Body of pancreas (tissue), 4 donors: ENCODE measurements at regions not wholly inside any gene's neighbourhood (a gene's known extent, or its start where the extent isn't known, plus 50 kb on each side); places are given as distances from the start of the nearest gene placed in this dataset.

Source experiments
- ATAC-seq: fragments of 150-250 bp; one replicate; pipeline ENCODE4 v1.9.1; 2016
- DNase-seq, 4 donors: peaks; one replicate each; pipeline ENCODE4 v3.0.0-alpha.2; 2019
- H3K27ac ChIP-seq, 4 donors: fragments of 200-600 bp; sonication (generic); 1 replicate in 3 of 4; 2 replicates in 1 of 4; pipeline versions ENCODE4 v1.5.1 to v1.6.1; 2016 to 2019; ENCODE audit warnings: mild to moderate bottlenecking in 1 of 4, mixed read lengths in 1 of 4, moderate library complexity in 1 of 4
- H3K27me3 ChIP-seq, 2 donors: fragments of 200-600 bp; sonication (generic); one replicate each; pipeline ENCODE4 v1.6.0; 2016; ENCODE audit warnings: mild to moderate bottlenecking in 1 of 2
- H3K36me3 ChIP-seq, 2 donors: fragments of 200-600 bp; sonication (generic); replicated peaks in 1 of 2; 2 replicates each; pipeline ENCODE4 v1.5.1; 2016; ENCODE audit warnings: low read depth in 2 of 2; ENCODE audit not compliant: insufficient read depth in 1 of 2
- H3K4me1 ChIP-seq: fragments of 200-600 bp; sonication (generic); one replicate; pipeline ENCODE4 v1.6.0; 2016
- H3K4me3 ChIP-seq, 2 donors: fragments of 200-600 bp; sonication (generic); 1 replicate in 1 of 2; 2 replicates in 1 of 2; pipeline ENCODE4 v1.5.1; 2016 to 2019
- H3K9me3 ChIP-seq, 3 donors: fragments of 200-600 bp; sonication (generic); 1 replicate in 2 of 3; 2 replicates in 1 of 3; pipeline ENCODE4 v1.5.1; 2016
- POLR2A ChIP-seq, 3 donors: fragments of 450-650 bp; IDR thresholded peaks; one replicate each; pipeline ENCODE4 v1.6.1; 2016; ENCODE audit warnings: antibody characterized with exemption in 3 of 3, mild to moderate bottlenecking in 2 of 3
- WGBS, 2 donors: methylation state at CpG; one replicate each; pipeline ENCODE4 v1.1.5; 2017; 5-methylcytosine and 5-hydroxymethylcytosine counted together
- intact Hi-C: fragments of 100-400 bp; cut with DNase I; formaldehyde crosslinking; loops from one replicate; pipeline ENCODE4 v1.15.1; 2023
- TF ChIP-seq, protein P1 (sequence below), 7 experiments: fragments of 450-650 bp in 4 of 7; fragments of 200-600 bp in 3 of 7; sonication (generic) in 3 of 7; IDR thresholded peaks; one replicate each; pipeline ENCODE4 v1.5.1; 2016 to 2019; ENCODE audit warnings: antibody characterized with exemption in 7 of 7

DNA sequence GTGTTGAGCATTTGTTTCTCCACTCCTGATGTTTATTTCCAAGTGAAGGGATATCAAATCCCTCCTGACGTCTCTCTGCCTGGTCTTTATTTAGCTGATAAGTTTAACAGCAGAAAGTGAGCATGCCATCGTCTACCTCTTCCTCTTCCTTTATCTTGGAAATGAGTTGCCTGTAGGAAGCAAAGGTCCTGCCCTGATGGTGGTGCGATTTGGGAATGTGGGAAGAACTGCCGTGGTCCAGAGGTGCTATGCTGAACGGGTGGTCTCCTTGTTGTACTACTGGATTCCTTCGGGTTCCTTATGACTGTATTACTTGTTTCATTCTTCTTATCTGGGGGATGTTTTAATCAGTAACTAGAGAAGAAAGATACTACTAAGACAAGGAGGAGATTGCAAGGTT lies 217.5 kb downstream of the PMAIP1 start:
- no peaks in the 10 kb centered on the region for H3K9me3 ChIP-seq
- no peak overlapping the region for H3K4me3 ChIP-seq
- no peaks in the 10 kb centered on the region for H3K4me1 ChIP-seq
- no peaks in the 10 kb centered on the region for H3K27me3 ChIP-seq
- H3K36me3 ChIP-seq: no peaks in the 10 kb centered on the region
- ATAC-seq (no peak), DNase-seq (no peak)
- TF ChIP-seq, protein P1, sequence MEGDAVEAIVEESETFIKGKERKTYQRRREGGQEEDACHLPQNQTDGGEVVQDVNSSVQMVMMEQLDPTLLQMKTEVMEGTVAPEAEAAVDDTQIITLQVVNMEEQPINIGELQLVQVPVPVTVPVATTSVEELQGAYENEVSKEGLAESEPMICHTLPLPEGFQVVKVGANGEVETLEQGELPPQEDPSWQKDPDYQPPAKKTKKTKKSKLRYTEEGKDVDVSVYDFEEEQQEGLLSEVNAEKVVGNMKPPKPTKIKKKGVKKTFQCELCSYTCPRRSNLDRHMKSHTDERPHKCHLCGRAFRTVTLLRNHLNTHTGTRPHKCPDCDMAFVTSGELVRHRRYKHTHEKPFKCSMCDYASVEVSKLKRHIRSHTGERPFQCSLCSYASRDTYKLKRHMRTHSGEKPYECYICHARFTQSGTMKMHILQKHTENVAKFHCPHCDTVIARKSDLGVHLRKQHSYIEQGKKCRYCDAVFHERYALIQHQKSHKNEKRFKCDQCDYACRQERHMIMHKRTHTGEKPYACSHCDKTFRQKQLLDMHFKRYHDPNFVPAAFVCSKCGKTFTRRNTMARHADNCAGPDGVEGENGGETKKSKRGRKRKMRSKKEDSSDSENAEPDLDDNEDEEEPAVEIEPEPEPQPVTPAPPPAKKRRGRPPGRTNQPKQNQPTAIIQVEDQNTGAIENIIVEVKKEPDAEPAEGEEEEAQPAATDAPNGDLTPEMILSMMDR (IDR thresholded peaks at IDR 0.05): no peak
- TF ChIP-seq POLR2A (IDR thresholded peaks at IDR 0.05): no peak
- intact Hi-C loops: no loop called here
- WGBS, 2 donors: 23 to 48% methylated on average over 6 of the region's 6 CpGs
- H3K27ac ChIP-seq: no peak overlapping the region

DNA sequence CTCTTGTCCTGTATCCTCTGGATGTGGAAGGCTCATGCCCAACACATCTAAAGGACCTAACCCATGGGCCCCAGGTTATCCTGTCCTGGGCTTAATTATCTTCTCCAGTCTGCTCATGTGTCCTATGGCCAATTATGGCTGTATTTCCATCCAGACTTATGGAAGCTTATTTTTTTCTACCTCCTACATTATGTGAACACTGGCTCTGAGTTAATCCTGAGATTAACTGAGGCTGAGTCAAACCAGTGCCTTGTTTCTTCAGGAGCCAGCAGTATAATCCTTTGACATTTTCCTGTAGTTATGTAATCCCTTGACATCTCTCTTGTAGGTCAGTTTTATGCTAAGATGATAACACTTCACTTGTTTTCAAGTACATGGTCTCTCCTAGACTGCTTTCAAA lies 213.6 kb downstream of the PMAIP1 start:
- no peak for TF ChIP-seq POLR2A (IDR thresholded peaks at IDR 0.05)
- TF ChIP-seq, protein P1 (IDR thresholded peaks at IDR 0.05): no peak
- ATAC-seq: no peak
- DNase-seq: no peak
- intact Hi-C loops: no loop called here
- no peaks in the 10 kb centered on the region for H3K36me3 ChIP-seq
- H3K27ac ChIP-seq: no peak overlapping the region
- no peaks in the 10 kb centered on the region for H3K27me3 ChIP-seq
- no peak overlapping the region for H3K4me3 ChIP-seq
- no peaks in the 10 kb centered on the region for H3K9me3 ChIP-seq
- H3K4me1 ChIP-seq: no peaks in the 10 kb centered on the region

DNA sequence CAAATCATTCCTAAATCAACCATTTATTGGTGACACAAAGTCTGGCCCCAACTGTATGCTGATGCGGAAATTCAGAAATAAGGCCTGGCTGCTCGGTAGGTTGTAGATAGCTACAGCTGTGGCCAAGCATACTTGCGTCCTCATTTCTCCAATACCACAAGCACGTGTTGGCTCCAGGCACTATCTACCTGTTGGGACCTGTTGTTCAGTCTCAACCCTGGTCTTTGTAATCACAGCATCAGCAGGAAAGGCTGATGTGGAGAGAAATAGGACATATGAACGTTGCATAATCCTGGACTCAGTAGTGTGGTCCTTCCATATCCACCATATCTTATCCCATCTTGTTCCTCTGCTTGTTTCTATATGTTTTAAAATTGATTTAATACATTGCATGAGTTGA lies 212.6 kb downstream of the PMAIP1 start:
- Histone ChIP-seq H3K27me3 (no peaks in the 10 kb centered on the region), H3K9me3 (no peaks in the 10 kb centered on the region), H3K4me3 (no peak overlapping the region), H3K27ac (no peak overlapping the region), H3K36me3 (no peaks in the 10 kb centered on the region), H3K4me1 (no peaks in the 10 kb centered on the region)
- intact Hi-C loops: no loop called here
- TF ChIP-seq, protein P1 (IDR thresholded peaks at IDR 0.05): no peak
- TF ChIP-seq POLR2A (IDR thresholded peaks at IDR 0.05): no peak
- 71 to 85% methylated on average over 5 of the region's 5 CpGs for WGBS, 2 donors
- ATAC-seq (no peak), DNase-seq (no peak)

DNA sequence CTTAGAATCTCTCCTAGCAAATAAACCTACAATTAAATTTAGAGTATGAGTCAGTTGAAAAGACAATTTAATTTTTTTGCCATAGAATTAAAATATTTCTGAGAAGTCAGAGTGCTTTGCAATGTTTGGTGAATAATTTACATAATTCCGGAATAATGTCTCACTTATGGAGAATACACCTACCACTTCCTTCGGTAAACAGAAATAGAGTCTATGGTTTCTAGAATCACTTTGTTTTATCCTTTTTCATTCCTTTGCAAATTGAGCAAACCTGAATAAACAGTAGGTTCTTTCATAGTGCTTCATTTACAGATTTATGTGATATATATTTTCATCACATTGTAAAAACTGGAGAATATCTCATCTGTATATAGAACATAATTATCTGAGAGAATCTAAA lies 211.7 kb downstream of the PMAIP1 start:
- H3K27me3 ChIP-seq: no peaks in the 10 kb centered on the region
- ATAC-seq: no peak
- H3K4me3 ChIP-seq: no peak overlapping the region
- no peaks in the 10 kb centered on the region for H3K4me1 ChIP-seq
- no peak for DNase-seq
- H3K27ac ChIP-seq: no peak overlapping the region
- WGBS, 2 donors: 86 to 92% methylated on average over 2 of the region's 2 CpGs
- no peaks in the 10 kb centered on the region for H3K36me3 ChIP-seq
- intact Hi-C loops: no loop called here
- no peak for TF ChIP-seq POLR2A (IDR thresholded peaks at IDR 0.05)
- TF ChIP-seq, protein P1 (IDR thresholded peaks at IDR 0.05): no peak
- H3K9me3 ChIP-seq: no peaks in the 10 kb centered on the region

DNA sequence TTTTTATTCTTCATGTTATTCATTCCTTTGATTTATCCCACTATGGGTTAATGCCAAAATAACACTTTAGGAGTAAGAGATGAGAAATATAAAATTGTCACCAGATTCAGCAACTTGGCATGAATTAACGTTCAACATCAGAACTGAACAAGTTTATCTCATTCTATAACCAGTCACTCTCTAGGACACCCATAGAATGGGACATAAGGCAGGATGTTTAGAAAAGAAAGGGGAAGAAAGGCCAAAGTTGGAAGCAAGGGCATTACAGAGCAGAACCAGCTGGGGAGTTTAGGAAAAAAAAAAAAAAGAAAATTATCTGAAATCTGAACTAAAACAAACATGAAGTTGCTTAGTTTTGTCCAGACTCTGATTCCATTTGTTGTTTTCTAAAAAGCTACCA lies 211.0 kb downstream of the PMAIP1 start:
- H3K36me3 ChIP-seq: no peaks in the 10 kb centered on the region
- TF ChIP-seq, protein P1 (IDR thresholded peaks at IDR 0.05): no peak
- no peak for TF ChIP-seq POLR2A (IDR thresholded peaks at IDR 0.05)
- DNase-seq: no peak
- H3K27me3 ChIP-seq: no peaks in the 10 kb centered on the region
- H3K9me3 ChIP-seq: no peaks in the 10 kb centered on the region
- H3K27ac ChIP-seq: no peak overlapping the region
- no peaks in the 10 kb centered on the region for H3K4me1 ChIP-seq
- intact Hi-C loops: no loop called here
- no peak for ATAC-seq
- WGBS, 2 donors: 35 to 38% methylated on average over 1 of the region's 1 CpG
- no peak overlapping the region for H3K4me3 ChIP-seq
